ENCODE measurements at regions not wholly inside any gene's neighbourhood (a gene's known extent, or its start where the extent isn't known, plus 50 kb on each side); places are given as distances from the start of the nearest gene placed in this dataset.

DNA sequence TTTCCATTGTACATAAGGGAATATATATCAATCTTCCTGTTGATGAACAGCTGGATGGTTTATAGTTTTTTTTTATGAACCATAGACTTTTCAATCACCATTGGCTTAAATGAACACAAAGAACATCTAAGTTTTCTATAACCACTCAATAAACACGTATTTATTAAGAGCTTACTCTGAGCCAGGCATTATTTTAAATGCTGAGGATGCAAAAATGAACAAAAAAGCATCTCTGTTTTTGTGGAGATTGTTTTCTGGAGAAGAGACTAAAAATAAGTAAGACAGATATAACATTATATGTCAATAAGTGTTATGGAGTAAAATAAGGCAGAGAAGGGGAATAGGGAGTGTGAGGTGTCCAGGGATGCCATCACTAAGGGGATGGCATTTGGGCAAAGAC is 52.1 kb upstream of the SLC24A2 start:
- FAIRE-seq, result no peak
